ENCODE measurements at regions not wholly inside any gene's neighbourhood (a gene's known extent, or its start where the extent isn't known, plus 50 kb on each side); places are given as distances from the start of the nearest gene placed in this dataset.

DNA sequence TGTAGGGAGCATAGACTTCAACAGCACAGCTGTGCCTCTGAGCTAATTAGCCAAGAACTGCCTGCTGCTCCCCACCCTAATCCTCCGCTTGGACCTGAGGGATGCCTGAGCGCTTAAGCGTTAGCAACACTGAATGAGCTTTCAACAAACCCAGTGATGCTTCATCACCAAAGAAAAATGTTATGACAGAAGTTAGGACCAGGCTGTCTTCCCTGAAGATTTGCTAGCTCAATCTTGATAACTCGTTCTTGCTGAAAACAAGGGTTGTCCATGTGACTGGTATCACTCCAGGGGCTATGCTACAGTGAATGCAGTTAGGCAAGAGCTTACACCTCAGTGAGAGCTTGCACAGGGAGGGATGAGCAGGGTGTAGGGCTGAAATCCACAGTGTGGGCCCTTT, 190.7 kb upstream of the SIX2 start:
- Mint-ChIP-seq H3K27ac (no peak overlapping the region), H3K36me3 (no peaks in the 10 kb centered on the region), H3K4me3 (no peak overlapping the region), H3K4me1 (no peaks in the 10 kb centered on the region), H3K9me3 (peaks cover 13% of the 10 kb centered on the region)
- ATAC-seq = no peak
- no peak for DNase-seq (ENCODE audit: low spot score in 2 of 2)

DNA sequence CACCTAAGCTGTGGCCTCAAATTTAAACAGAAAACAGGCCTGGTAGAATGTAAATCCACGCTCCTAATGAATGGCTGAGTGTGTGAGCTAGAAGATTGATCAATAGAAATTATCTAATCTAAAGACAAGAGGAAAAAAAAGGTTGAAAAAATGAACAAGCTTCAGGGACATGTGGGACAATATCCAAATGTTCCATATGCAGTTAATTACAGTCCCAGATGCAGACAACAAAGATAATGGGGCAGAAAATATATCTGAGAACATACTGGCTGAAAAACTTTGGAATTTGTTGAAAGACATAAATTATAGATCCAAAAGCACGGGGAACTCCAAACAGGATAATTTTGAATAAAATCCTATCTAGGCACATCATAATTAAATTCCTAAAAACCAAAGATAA, 186.7 kb upstream of the SIX2 start:
- Mint-ChIP-seq H3K4me3 (no peak overlapping the region), H3K9me3 (no peaks in the 10 kb centered on the region), H3K27ac (no peak overlapping the region), H3K36me3 (no peaks in the 10 kb centered on the region), H3K4me1 (no peaks in the 10 kb centered on the region)
- ATAC-seq (no peak), DNase-seq (ENCODE audit: low spot score in 2 of 2) (no peak)

DNA sequence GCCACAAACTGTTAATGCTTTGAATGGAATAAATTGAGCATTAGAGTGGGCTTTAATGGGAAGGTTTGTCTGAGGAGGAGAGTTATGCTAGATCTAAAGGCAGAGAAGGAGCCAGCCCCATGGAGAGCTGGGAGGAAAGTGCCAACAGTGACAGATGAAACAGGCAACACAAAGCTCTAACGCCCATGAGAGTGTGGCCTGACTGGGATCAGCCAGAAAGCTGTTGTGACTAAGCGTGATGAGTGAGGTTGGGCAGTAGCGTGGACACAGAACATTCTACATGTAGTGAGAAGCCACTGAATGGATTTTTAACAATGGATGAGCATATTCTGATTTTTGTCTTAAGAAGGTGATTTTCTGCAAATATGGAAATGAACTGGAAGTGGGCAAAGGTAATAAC, 185.3 kb upstream of the SIX2 start:
- H3K9me3 Mint-ChIP-seq = no peaks in the 10 kb centered on the region
- H3K36me3 Mint-ChIP-seq = no peaks in the 10 kb centered on the region
- DNase-seq (ENCODE audit: low spot score in 2 of 2) (peak in 1 of 2 donors; percentile 7), ATAC-seq (no peak)
- H3K4me3 Mint-ChIP-seq = no peak overlapping the region
- H3K4me1 Mint-ChIP-seq = no peaks in the 10 kb centered on the region
- H3K27ac Mint-ChIP-seq = no peak overlapping the region

DNA sequence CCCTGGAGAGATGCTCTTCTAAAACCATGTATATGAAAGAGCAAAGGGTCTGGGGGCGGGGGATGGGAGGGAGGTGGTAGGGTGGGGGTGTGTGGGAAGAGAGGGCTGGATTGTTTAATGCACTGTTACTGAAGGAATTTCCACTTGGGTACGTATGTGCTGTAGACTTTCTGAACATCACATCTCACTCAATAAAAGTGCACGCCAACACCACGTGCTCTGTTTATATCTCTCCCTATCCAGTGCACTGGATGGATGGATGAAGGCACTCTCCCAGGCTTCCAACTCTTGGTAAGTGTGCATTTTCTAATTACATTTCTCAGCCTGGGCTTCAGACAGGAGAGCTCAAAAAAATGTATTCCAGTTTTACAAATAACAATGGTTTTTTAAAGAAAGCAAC, 184.3 kb upstream of the SIX2 start:
- ATAC-seq (peak; percentile 26), DNase-seq (ENCODE audit: low spot score in 2 of 2) (peak in 1 of 2 donors; percentile 1)
- Mint-ChIP-seq H3K4me3 (no peak overlapping the region), H3K9me3 (no peaks in the 10 kb centered on the region), H3K4me1 (no peaks in the 10 kb centered on the region), H3K36me3 (no peaks in the 10 kb centered on the region), H3K27ac (no peak overlapping the region)

DNA sequence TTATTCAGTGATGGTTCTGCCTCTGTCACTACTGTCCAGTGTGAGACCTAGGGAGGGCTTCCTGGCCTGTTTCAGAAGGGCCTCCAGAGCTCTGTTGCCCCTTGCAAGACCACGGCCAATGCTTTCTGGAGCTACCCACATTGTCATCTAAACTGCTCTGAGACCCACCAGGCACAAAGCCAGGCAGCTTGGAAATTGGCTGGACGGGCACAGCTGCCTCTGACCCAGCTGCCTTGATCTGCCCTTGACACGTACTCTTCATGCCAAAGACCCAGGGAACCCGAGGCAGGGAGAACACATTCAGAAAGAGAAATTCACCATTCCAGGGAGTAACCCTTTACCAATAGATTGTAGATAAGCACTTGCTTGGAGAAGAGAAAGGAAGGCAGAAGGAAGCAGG, 183.7 kb upstream of the SIX2 start:
- Mint-ChIP-seq H3K36me3 (no peaks in the 10 kb centered on the region), H3K4me1 (no peaks in the 10 kb centered on the region), H3K9me3 (no peaks in the 10 kb centered on the region), H3K27ac (no peak overlapping the region), H3K4me3 (no peak overlapping the region)
- DNase-seq (ENCODE audit: low spot score in 2 of 2) = peak in 1 of 2 donors; percentile 37
- no peak for ATAC-seq

DNA sequence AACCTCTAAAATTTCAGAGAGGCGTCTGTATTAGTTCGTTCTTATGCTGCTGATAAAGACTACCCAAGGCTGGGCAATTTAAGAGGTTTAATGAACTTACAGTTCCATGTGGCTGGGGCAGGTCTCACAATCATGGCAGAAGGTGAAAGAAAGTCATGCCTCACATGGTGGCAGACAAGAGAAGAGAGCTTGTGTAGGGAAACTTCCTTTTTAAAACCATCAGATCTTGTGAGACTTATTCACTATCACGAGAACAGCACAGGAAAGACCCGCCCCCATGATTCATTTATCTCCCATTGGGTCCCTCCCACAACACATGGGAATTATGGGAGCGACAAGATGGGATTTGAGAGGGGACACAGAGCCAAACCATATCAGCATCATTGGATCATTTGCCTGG, 183.2 kb upstream of the SIX2 start:
- ATAC-seq (no peak), DNase-seq (ENCODE audit: low spot score in 2 of 2) (peak in 1 of 2 donors; percentile 8)
- Mint-ChIP-seq H3K4me3 (no peak overlapping the region), H3K36me3 (no peaks in the 10 kb centered on the region), H3K27ac (no peak overlapping the region), H3K9me3 (no peaks in the 10 kb centered on the region), H3K4me1 (no peaks in the 10 kb centered on the region)

DNA sequence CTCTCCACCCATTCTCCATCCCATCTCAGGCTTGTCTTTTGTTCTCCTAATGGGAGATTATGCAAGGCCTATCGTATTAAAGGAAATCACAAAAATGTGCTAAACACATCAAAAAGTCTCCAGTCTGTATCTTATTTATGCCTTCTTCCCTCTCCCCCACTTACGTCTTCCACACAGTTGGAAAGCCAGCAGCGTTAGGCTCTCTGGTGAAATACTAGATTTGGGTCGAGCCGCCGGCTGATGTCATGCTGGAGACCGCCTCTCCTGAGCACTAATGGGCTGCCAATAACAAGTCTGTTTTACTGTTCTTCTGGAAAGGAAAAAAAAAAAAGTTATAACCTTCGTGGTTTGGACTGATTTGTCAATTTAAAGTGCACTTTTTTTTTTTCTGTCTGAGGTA, 182.7 kb upstream of the SIX2 start:
- H3K9me3 Mint-ChIP-seq = no peaks in the 10 kb centered on the region
- no peaks in the 10 kb centered on the region for H3K36me3 Mint-ChIP-seq
- ATAC-seq = no peak
- no peaks in the 10 kb centered on the region for H3K4me1 Mint-ChIP-seq
- DNase-seq (ENCODE audit: low spot score in 2 of 2) = no peak
- no peak overlapping the region for H3K4me3 Mint-ChIP-seq
- no peak overlapping the region for H3K27ac Mint-ChIP-seq

DNA sequence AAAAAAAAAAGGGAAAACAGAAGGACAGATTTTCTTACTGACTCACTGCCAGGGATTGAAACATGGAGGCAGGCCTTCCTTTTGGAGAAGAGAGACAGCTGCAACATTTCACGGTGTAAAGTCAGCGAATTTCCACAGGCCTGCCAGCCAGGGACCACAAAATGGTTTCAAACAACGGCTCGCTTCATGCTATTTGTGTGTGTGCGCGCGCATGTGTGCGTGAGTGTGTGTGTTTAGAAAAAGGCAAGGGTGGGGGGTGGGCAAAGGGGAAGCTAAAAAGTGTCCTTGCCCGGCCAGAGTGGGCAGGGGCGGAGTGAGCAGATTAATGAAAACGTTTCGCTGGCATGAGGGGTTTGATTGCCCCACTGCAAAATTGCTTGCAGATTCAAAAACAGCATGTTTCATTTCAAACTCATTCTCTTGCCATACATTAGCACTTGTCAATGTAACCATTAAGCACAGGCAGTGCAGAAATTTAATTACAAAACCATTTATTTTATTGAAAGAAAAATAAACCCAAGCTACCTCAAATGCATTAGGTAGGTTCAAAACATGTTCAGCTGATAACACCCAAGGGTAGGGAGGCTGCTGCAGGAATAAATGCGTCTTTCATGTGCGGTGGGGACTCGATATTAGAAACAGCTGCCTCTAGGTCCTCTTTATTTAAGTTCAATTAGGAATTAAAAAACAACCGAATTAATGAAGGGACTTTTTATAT, 182.1 kb upstream of the SIX2 start:
- Mint-ChIP-seq H3K4me1 (no peaks in the 10 kb centered on the region), H3K27ac (no peak overlapping the region), H3K4me3 (no peak overlapping the region), H3K36me3 (no peaks in the 10 kb centered on the region), H3K9me3 (no peaks in the 10 kb centered on the region)
- ATAC-seq (no peak), DNase-seq (ENCODE audit: low spot score in 2 of 2) (no peak)

DNA sequence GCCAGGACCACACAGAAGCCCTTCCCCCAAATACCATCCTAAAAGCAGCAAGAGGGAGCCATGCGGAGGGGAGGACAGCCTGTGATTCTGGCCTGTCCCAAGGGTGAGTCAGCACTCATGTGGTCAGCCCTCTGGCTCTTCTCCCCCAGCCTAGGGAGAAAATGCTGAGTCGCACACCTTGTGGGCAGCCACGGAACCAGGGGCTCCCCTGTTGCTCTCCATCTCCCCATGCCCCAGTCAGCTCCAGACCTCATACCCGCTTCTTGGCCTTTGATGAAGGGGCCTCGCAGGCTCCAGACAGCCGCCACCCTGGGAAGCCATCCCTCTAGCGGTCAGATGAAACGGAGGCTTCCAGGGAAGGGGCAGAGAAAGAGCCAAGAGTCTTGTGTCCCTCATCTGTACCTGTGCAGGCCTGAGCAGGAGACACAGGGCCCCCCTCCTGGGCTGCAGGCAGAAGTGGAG, 181.3 kb upstream of the SIX2 start:
- Mint-ChIP-seq H3K4me1 (no peaks in the 10 kb centered on the region), H3K27ac (no peak overlapping the region), H3K4me3 (no peak overlapping the region), H3K9me3 (no peaks in the 10 kb centered on the region), H3K36me3 (no peaks in the 10 kb centered on the region)
- DNase-seq (ENCODE audit: low spot score in 2 of 2) = peak in 1 of 2 donors; percentile 22
- no peak for ATAC-seq

DNA sequence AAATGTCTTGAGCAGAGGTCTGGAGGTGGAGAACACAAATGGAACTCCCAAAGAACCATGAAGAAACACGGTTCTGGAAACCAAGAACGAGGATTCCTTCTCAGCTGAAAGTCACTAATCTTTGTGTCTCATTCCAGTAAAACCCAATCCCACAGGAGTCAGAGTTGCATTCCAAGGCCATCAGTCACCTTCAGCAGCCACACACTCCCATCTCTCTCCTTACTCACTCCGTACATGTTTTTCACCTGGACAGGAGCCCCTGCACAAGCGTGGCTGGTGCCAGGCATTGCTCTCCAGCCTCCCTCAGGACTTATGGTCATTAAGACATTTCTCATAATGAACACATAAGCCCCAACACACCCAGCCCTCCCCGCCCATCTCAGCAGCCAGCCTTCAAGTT, 175.4 kb upstream of the SIX2 start:
- no peak overlapping the region for H3K27ac Mint-ChIP-seq
- H3K36me3 Mint-ChIP-seq = no peaks in the 10 kb centered on the region
- DNase-seq (ENCODE audit: low spot score in 2 of 2) (peak in 1 of 2 donors; percentile 28), ATAC-seq (no peak)
- no peaks in the 10 kb centered on the region for H3K9me3 Mint-ChIP-seq
- no peaks in the 10 kb centered on the region for H3K4me1 Mint-ChIP-seq
- no peak overlapping the region for H3K4me3 Mint-ChIP-seq

DNA sequence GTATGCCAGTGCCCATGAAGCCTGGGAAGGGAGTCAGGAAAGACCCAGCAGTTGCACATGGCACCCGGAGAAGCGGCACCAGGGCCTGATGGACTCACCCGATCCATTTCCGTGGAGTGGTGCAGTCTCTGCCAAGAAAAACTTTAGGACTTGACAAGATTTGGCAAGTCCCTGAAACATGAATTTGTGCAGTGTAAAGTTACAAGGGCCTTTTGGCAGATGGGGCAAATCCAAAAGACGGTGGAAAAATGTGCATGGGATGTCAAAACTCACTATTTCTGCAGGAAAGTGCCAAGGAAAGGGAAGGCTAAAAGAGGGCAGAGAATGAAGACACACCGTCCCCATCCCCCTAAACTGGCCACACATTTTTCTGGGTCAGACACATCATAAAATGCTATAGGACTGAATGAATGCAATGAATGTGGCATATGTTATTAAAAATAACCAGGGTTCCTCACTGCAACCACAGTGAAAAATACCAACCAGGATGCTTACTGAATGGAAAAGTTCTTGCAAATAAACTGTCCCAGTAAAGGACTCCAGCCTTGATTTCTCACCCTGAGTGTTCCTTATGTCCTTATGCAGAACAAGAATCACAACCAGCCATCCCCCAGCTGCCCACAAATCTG, 173.5 kb upstream of the SIX2 start:
- Mint-ChIP-seq H3K9me3 (no peaks in the 10 kb centered on the region), H3K36me3 (no peaks in the 10 kb centered on the region), H3K4me1 (no peaks in the 10 kb centered on the region)

DNA sequence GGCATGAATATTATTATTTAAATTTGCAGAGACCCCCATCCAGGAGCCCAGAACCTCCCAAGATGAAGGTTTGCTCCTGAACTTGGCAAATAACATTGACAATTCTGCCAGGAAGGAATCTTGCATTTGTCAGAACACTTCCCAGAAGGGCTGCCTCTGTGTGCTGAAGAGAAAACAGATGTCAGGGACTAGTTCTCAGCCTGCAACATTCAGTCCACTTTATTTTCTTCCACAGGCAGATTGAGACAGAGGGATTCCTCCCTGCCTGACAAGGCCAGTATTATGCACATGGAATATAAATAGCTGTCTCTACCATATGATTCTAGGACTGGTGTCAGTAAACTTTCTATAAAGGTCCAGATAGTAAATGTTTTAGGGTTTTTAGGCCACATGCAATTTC, 171.5 kb upstream of the SIX2 start:
- H3K27ac Mint-ChIP-seq = no peak overlapping the region
- H3K36me3 Mint-ChIP-seq = no peaks in the 10 kb centered on the region
- no peak overlapping the region for H3K4me3 Mint-ChIP-seq
- peak in 1 of 2 donors; percentile 4 for DNase-seq (ENCODE audit: low spot score in 2 of 2)
- peaks cover 2% of the 10 kb centered on the region for H3K9me3 Mint-ChIP-seq
- ATAC-seq = no peak
- H3K4me1 Mint-ChIP-seq = no peaks in the 10 kb centered on the region

More for the DNA sequence above, 173.5 kb upstream of the SIX2 start:
- Mint-ChIP-seq H3K4me3 (no peak overlapping the region), H3K27ac (no peak overlapping the region)
- no peak for ATAC-seq
- DNase-seq (ENCODE audit: low spot score in 2 of 2) = no peak

DNA sequence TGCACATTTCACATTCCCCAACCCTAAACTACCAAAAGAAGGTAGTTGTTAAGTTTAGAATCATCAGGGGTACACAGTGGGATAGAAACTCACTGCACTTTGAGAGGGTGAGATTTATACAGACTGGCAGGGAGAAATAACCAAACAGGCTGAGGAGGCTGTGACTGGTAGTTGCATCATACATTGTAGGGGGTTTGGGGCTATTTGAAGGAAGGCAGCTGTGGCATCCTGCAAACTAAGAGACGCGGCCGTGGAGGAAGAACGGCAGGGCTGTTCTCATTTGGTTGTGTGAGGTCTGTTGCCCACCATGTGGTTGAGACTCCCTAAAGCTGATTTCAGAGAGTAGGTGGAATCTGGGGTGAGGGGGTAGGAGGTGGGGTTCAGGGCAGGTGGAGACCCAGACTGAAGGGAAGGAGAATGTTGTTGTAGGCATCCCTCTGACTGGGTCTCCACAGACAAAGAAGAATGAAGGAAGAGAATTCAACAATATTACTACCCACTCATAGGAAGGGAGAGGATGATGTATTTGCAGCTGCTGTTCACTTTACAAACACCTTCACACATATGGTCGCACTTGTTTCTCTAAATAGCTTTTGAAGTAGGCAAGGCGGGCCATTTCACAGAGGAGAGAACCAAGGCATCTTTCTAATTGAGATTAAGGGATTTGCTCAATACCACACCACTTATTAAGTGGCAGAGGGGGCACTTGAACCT, 170.9 kb upstream of the SIX2 start:
- DNase-seq (ENCODE audit: low spot score in 2 of 2) = peak in 1 of 2 donors; percentile 17
- no peaks in the 10 kb centered on the region for H3K36me3 Mint-ChIP-seq
- H3K4me3 Mint-ChIP-seq = no peak overlapping the region
- no peak overlapping the region for H3K27ac Mint-ChIP-seq
- ATAC-seq = no peak
- no peaks in the 10 kb centered on the region for H3K4me1 Mint-ChIP-seq
- peaks cover 2% of the 10 kb centered on the region for H3K9me3 Mint-ChIP-seq

DNA sequence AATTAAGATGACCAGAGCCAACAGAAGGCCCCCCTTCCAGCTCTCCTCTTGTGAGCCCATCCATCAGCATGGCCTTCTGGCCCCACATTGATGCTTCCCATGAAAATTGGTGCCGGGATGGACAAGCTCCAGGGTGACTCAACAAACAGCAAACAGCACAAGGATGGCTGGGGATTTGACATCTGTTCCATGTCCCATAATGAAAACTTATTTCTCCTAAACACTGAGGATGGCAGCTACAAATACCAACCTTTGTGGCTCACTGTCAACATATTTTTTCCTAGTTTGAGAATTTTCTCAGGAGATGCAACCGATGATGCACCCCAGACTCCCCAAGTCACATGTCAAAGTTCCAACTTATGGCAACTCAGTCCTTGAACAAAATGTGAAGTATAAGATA, 169.6 kb upstream of the SIX2 start:
- Mint-ChIP-seq H3K36me3 (no peaks in the 10 kb centered on the region), H3K4me3 (no peak overlapping the region), H3K4me1 (no peaks in the 10 kb centered on the region), H3K9me3 (peaks cover 2% of the 10 kb centered on the region), H3K27ac (no peak overlapping the region)
- DNase-seq (ENCODE audit: low spot score in 2 of 2) (peak in 1 of 2 donors; percentile 12), ATAC-seq (no peak)

DNA sequence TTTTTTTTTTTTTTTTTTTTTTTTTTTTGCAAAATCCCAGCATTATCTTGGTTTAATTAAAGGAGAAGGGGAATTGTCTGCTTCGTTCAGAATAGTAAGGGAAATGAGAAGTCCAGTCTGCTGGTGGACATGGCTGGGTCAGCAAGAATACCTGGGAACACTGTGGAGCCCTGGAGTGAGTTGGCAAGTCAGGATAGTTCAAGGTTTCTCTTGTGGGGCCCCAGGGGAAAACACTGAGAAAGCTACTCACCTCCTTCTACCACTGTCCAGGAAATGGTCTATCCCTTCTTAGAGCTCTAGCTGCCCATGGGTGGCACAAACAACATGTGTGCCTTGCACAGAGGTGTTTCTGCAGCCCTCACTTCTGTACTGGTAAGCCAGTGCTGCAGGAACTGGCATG, 169.1 kb upstream of the SIX2 start:
- no peak for DNase-seq (ENCODE audit: low spot score in 2 of 2)

DNA sequence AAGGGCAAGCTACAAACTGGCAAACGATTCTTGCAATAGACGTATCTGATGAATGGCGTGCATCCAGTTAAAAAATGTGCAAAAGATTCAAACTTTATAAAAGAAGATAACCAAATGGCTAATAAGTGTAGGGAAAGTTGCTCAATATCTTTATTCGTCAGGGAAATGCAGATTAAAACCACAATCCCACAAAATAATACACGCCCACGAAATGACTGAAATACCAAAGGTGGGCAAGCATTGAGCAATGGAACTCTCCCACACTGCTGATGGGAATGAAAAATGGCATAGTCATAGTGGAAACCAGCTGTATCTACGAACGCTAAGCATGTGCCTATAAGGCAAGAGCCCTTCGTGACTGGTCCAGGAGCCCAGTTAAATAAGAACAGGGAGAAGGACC, 168.6 kb upstream of the SIX2 start:
- DNase-seq (ENCODE audit: low spot score in 2 of 2) (no peak), ATAC-seq (no peak)
- no peak overlapping the region for H3K27ac Mint-ChIP-seq

More for the DNA sequence above, 169.1 kb upstream of the SIX2 start:
- no peaks in the 10 kb centered on the region for H3K36me3 Mint-ChIP-seq
- H3K4me3 Mint-ChIP-seq = no peak overlapping the region
- no peak for ATAC-seq
- no peaks in the 10 kb centered on the region for H3K4me1 Mint-ChIP-seq
- H3K27ac Mint-ChIP-seq = no peak overlapping the region
- peaks cover 2% of the 10 kb centered on the region for H3K9me3 Mint-ChIP-seq

More for the DNA sequence above, 168.6 kb upstream of the SIX2 start:
- no peaks in the 10 kb centered on the region for H3K4me1 Mint-ChIP-seq
- peaks cover 2% of the 10 kb centered on the region for H3K9me3 Mint-ChIP-seq
- H3K36me3 Mint-ChIP-seq = no peaks in the 10 kb centered on the region
- H3K4me3 Mint-ChIP-seq = no peak overlapping the region

All from stimulated activated effector memory CD8-positive, alpha-beta T cell treated with anti-CD3 and anti-CD28 coated beads, Interleukin-12 subunit alpha, Interleukin-12 subunit beta, amount 100 ng/mL, for 72 hours (primary cell).